ENCODE measurements at regions not wholly inside any gene's neighbourhood (a gene's known extent, or its start where the extent isn't known, plus 50 kb on each side); places are given as distances from the start of the nearest gene placed in this dataset.

DNA sequence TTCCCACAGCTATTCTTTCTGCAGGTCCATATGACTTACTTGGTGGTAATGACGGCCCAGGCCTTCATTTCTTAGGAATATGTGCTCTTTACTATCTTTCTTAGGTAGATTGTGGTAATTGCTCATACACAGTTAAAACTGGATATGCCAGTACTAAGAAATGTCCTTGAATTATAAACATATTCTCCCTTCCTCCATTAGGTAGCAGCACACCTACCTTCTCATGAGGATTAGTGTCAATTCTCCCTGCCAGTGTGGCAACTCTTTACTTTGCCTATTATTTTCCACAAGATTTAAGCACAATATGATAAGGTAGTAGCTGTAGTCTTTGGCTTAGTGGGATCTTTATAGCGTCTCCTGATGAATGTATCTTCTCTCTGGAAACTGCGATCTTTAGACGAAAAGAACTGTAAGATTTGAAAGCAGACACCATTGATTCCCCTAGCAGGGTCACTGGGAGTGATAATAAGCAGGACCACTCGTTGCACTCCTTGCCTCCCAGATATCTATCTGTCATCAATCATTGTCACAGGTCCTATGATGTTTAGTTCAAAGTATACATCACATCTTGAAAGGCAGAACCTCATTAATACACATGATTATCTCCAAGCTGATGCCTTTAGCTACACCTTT lies 1240.7 kb downstream of the C4orf33 start:
- no peak for DNase-seq (ENCODE audit: low spot score)

DNA sequence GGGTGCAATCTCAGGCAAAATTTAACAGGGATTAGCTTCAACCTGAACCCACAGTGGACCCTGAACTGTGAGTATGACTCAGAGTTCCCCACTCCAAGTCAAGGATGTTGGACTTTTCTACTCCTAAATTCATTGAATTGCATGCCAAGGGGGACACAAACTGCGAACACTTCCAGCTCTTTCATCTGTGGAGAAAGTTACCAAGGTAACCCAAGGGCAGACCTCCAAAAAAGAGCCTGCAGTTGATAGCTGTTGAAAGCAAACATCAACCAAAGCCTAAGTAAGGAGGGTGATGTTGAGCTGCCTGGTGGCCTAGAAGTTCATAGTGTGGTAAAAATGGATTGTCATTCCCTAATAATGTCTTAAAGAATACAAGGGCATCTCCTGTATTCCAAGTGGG lies 1242.9 kb downstream of the C4orf33 start:
- DNase-seq (ENCODE audit: low spot score) = no peak

- no peak for DNase-seq (ENCODE audit: low spot score)
Observed at GRCh38 chr4:130349745-130350144, 1253.8 kb downstream of the C4orf33 start.

DNA sequence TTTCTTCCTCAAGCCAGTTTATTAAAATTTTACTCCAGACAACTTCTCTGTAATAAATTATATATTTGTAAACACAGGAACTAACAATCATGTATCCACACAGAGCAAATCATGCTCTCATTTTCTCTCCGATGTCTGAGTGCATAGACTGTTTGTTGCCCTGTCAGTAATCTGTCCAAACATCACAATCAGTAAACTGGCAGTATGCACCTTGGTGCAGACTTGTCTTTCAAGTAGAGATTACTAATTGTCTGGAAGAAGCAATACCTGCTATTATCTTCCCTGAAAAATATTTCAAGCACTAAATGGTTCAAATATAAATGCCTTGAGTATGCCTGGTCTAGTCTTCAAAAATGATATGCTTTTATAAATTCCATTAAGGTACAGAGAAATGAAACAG lies 1260.9 kb downstream of the C4orf33 start:
- DNase-seq (ENCODE audit: low spot score) = no peak

GRCh38 chr4:130359542-130359941 lies 1263.6 kb downstream of the C4orf33 start:
- DNase-seq (ENCODE audit: low spot score) = no peak

- no peak for DNase-seq (ENCODE audit: low spot score)
Observed at GRCh38 chr4:130361616-130362015, 1265.7 kb downstream of the C4orf33 start.

DNA sequence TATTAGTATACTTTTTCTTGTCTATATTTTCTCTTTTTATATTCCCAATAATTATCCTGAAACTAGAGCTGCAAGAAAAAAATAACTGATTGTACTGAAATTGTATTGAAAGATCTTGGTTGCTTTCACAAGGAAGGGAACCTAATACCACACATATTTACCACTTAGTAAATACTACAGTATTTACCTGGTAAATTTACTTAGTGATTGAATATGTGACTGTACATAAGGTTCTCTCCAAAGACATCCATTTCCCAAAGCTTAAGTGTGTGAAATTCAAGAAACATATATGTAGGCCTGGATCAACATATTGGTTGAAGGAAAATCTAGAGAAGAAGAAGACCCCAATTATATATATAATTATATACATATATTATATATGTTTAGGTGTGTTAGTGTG lies 1272.7 kb downstream of the C4orf33 start:
- DNase-seq (ENCODE audit: low spot score) = no peak

GRCh38 chr4:130393231-130393630 lies 1297.3 kb downstream of the C4orf33 start:
- no peak for DNase-seq (ENCODE audit: low spot score)

GRCh38 chr4:130393642-130394041 lies 1297.7 kb downstream of the C4orf33 start:
- no peak for DNase-seq (ENCODE audit: low spot score)

DNA sequence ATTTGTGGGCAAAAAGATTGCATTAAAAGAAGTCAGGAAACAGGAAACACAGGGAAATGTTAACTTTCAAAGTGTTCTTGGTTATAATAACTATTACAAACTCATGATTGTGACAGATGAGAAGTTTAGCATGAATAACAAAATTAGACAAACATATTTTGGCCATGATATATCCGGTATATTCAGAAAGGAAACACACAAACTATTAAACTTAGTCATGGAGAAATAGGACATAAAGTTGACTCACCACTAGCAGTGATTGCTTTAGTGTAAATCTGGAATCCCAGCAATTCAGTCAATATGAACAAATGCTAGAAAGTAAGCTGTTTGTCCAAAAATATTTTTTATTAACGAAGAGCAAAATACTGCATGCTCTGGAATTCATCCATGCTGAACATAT lies 1299.9 kb downstream of the C4orf33 start:
- no peak for DNase-seq (ENCODE audit: low spot score)

GRCh38 chr4:130403221-130403620 lies 1307.3 kb downstream of the C4orf33 start:
- no peak for DNase-seq (ENCODE audit: low spot score)

- no peak for DNase-seq (ENCODE audit: low spot score)
Observed at GRCh38 chr4:130416228-130416627, 1320.3 kb downstream of the C4orf33 start.

DNA sequence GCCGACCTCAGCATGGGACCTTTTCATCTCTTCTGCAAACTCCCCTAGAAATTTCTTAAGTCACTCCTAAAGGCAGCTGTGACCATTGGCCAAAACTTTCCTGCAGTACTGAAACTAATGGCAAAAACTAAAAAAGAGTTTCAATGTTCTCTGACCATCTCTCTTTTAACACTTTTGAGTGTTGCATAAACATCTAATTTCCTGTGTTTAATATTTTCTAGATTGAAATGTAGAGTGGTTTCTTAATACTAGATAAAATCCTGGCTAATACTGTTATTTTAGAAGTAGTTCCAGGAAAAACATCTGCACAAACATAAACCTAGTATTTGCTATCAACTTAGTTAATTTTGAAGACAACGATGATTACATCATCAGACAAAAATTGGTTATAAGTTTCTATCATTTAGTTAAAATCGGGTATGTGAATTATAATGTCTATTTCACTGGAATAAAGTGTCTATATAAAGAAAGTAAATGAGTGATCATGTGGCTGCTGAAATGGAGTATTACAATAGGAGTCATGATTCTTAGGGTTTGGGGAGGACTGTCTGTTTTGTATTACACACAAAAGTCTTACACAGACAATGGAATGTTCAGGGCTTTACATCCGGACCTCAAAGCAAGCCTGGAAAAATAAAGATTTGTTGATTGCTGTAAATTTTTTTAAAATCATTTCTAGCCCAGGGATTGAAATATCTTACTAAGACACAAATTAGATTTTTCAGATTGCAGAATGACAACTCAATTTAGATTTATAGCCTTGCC lies 1323.4 kb downstream of the C4orf33 start:
- no peak for DNase-seq (ENCODE audit: low spot score)

GRCh38 chr4:130422261-130422660 lies 1326.3 kb downstream of the C4orf33 start:
- DNase-seq (ENCODE audit: low spot score) = no peak

DNA sequence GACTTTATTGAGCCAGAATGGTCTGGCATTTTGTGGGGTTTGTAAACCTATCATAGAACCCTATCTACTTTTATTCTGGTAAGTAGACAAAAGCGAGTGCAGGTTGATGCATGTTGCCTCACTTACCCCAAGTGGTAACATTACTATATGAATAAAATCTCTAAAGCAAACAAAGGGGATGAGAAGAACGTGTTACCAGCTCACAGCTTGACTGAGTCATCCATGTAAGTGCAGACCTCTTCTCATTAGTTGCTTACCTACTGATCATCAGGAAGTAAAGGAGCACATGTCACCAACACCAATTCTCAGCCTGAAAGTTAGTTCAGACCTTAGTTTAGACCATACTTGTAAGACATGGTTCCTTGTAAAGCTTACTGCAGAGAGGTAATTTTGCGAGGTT lies 1328.3 kb downstream of the C4orf33 start:
- no peak for DNase-seq (ENCODE audit: low spot score)

- DNase-seq (ENCODE audit: low spot score) = no peak
Observed at GRCh38 chr4:130432289-130432688, 1336.3 kb downstream of the C4orf33 start.

DNA sequence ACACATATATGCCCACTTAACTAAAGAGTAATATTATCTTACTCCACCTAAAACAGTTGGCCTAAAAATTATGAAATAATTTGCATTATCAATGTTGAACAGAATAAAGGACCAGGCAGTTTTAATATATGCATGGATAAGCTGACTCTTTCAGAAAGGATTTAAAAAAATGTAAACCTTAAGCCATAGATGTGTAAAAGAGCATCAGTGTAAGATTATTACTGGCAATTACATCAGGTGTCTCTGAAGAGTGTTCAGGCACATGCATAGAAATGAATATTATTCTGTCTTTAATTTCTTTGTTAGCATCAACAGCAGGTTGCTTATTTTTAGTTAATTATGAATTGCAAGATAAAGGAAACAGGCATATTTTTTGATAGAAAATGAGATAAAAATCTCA lies 1353.8 kb downstream of the C4orf33 start:
- DNase-seq (ENCODE audit: low spot score) = no peak

DNA sequence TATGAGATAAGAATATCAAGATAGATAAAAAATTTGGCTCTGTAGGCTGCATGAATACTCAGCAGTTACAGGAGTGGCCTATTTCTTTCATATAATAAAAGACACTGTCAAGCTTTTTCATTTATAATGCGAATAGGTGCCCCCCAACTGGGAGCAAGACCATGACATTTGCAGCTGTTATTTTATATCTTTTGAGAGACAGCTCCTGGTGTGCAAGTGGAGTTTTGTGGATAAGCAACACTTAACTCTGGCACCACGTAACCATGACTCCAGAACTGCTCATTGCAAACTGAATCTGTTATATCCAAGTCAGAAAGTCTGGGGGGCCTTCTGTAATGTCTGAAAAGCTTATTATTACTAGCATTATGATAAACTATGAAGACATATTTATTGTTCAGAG lies 1372.4 kb downstream of the C4orf33 start:
- DNase-seq (ENCODE audit: low spot score) = no peak

DNA sequence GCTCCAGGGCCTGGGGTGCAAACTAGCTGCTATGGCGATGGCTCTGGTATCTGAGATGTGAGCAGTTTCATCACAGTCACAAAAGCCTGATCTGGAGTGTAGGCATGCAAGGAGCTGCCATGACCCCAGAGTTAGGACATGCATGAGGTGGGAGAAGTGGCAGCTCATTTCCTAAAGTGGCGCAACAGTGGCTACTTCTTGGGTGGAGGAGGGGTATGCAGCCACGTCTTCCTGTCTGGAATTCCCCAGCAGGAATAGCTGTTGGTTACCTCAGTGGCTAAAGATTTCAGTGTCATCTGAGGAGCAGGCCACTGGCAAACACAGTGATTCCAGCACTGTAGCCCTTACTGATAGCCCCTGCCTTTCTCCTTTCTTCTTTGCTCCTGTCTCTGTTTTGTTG lies 1382.5 kb downstream of the C4orf33 start:
- no peak for DNase-seq (ENCODE audit: low spot score)

- DNase-seq (ENCODE audit: low spot score) = no peak
Observed at GRCh38 chr4:130479020-130479419, 1383.1 kb downstream of the C4orf33 start.

- DNase-seq (ENCODE audit: low spot score) = no peak
Observed at GRCh38 chr4:130479674-130480073, 1383.7 kb downstream of the C4orf33 start.

- no peak for DNase-seq (ENCODE audit: low spot score)
Observed at GRCh38 chr4:130484826-130485225, 1388.9 kb downstream of the C4orf33 start.

- no peak for DNase-seq (ENCODE audit: low spot score)
Observed at GRCh38 chr4:130485371-130485770, 1389.4 kb downstream of the C4orf33 start.

DNA sequence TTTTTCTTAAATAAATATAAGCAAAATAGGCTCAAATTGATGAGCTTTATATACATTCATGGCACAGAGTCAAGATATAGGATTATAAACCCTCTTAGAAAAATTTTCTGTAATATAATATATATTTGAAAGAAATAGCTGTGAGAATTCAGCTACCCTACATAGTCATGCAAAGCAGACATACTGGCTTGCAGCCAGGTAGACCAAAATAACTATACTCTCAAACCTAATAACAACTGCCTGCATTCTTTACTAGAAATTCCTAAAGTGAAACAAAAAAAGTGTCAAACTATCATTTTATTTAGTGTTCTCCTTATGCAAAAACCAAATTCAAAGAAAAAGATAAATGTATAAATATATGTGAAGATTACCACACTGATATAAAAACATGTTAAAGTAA lies 1390.2 kb downstream of the C4orf33 start:
- DNase-seq (ENCODE audit: low spot score) = no peak
